ENCODE measurements at regions not wholly inside any gene's neighbourhood (a gene's known extent, or its start where the extent isn't known, plus 50 kb on each side); places are given as distances from the start of the nearest gene placed in this dataset.

GRCh38 chr6:22006795-22007194, 290.0 kb downstream of the PRL start:
- Histone ChIP-seq H3K4me1 (ENCODE audit: control extremely low read depth in 1 of 4, control insufficient read depth in 4 of 4, insufficient read depth in 4 of 4, low read length in 3 of 4) (no peaks in the 10 kb centered on the region), H3K27me3 (replicated peaks in 2 of 5; ENCODE audit: control insufficient read depth in 4 of 5, insufficient read depth in 5 of 5, low read length in 4 of 5) (no peaks in the 10 kb centered on the region), H3K4me3 (ENCODE audit: control insufficient read depth in 1 of 7, extremely low read depth in 1 of 7, insufficient read depth in 4 of 7, low read depth in 2 of 7, low read length in 6 of 7) (no peak overlapping the region), H3K36me3 (ENCODE audit: control insufficient read depth in 4 of 4, insufficient read depth in 4 of 4, low read length in 3 of 4) (peaks cover 0 to 5% (median 2%) of the 10 kb centered on the region in 4 experiments), H3K27ac (ENCODE audit: insufficient read depth in 1 of 2, low read depth in 1 of 2, low read length in 2 of 2, poor library complexity in 1 of 2, severe bottlenecking in 2 of 2) (no peak overlapping the region), H3K9me3 (ENCODE audit: control extremely low read depth in 1 of 5, control insufficient read depth in 4 of 5, insufficient read depth in 2 of 5, low read depth in 1 of 5, low read length in 4 of 5) (peaks cover 0 to 4% (median 1%) of the 10 kb centered on the region in 5 experiments)
- WGBS (ENCODE audit: insufficient coverage): 100% methylated on average over 2 of the region's 3 CpGs
- DNase-seq: no peak
- POLR2A ChIA-PET: no interaction called here
- CTCF ChIA-PET: interaction anchor here (1.2 kb wide), 1 partner anchor 152 kb away, joined by 3 read pairs; no protein-coding TSS in a partner anchor

DNA sequence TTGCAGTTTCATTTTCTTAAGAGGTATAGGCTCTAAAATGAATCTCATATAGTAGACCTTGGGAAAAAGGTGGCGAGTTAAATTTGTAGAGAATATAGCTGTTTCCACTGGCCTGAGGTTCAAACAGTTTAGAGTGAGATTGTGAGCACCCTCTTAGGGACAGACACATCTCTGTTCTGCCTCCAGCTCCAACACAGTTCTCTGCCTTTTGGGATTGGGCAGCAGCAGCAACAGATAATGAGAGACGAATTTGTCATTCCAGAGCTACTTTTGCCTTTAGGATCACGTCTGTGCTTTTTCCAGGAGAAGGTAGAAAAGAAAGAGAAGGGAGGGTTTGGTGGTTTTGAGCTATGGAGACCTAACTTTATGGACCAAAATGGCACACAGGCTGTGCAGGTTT, 289.4 kb downstream of the PRL start:
- no peak for DNase-seq
- Histone ChIP-seq H3K4me3 (ENCODE audit: control insufficient read depth in 1 of 7, extremely low read depth in 1 of 7, insufficient read depth in 4 of 7, low read depth in 2 of 7, low read length in 6 of 7) (no peak overlapping the region), H3K36me3 (ENCODE audit: control insufficient read depth in 4 of 4, insufficient read depth in 4 of 4, low read length in 3 of 4) (peaks cover 0 to 5% (median 2%) of the 10 kb centered on the region in 4 experiments), H3K27me3 (replicated peaks in 2 of 5; ENCODE audit: control insufficient read depth in 4 of 5, insufficient read depth in 5 of 5, low read length in 4 of 5) (no peaks in the 10 kb centered on the region), H3K4me1 (ENCODE audit: control extremely low read depth in 1 of 4, control insufficient read depth in 4 of 4, insufficient read depth in 4 of 4, low read length in 3 of 4) (no peaks in the 10 kb centered on the region), H3K9me3 (ENCODE audit: control extremely low read depth in 1 of 5, control insufficient read depth in 4 of 5, insufficient read depth in 2 of 5, low read depth in 1 of 5, low read length in 4 of 5) (peaks cover 0 to 4% (median 1%) of the 10 kb centered on the region in 5 experiments), H3K27ac (ENCODE audit: insufficient read depth in 1 of 2, low read depth in 1 of 2, low read length in 2 of 2, poor library complexity in 1 of 2, severe bottlenecking in 2 of 2) (no peak overlapping the region)
- ChIA-PET CTCF (interaction anchor here (1.2 kb wide), 1 partner anchor 151 kb away, joined by 3 read pairs; no protein-coding TSS in a partner anchor), POLR2A (no interaction called here)
- WGBS (ENCODE audit: insufficient coverage): 82% methylated on average over 2 of the region's 3 CpGs

- peaks cover 0 to 4% (median 1%) of the 10 kb centered on the region in 5 experiments for H3K9me3 ChIP-seq (ENCODE audit: control extremely low read depth in 1 of 5, control insufficient read depth in 4 of 5, insufficient read depth in 2 of 5, low read depth in 1 of 5, low read length in 4 of 5)
- no peaks in the 10 kb centered on the region for H3K27me3 ChIP-seq (replicated peaks in 2 of 5; ENCODE audit: control insufficient read depth in 4 of 5, insufficient read depth in 5 of 5, low read length in 4 of 5)
- H3K27ac ChIP-seq (ENCODE audit: insufficient read depth in 1 of 2, low read depth in 1 of 2, low read length in 2 of 2, poor library complexity in 1 of 2, severe bottlenecking in 2 of 2): no peak overlapping the region
- ChIA-PET POLR2A (no interaction called here), CTCF (interaction anchor here (1.1 kb wide), 1 partner anchor 9 kb away, joined by 4 read pairs; no protein-coding TSS in a partner anchor)
- H3K4me1 ChIP-seq (ENCODE audit: control extremely low read depth in 1 of 4, control insufficient read depth in 4 of 4, insufficient read depth in 4 of 4, low read length in 3 of 4): no peaks in the 10 kb centered on the region
- no peak for DNase-seq
- WGBS (ENCODE audit: insufficient coverage): 93% methylated on average over 3 of the region's 3 CpGs
- no peak overlapping the region for H3K4me3 ChIP-seq (ENCODE audit: control insufficient read depth in 1 of 7, extremely low read depth in 1 of 7, insufficient read depth in 4 of 7, low read depth in 2 of 7, low read length in 6 of 7)
- peaks cover 0 to 5% (median 2%) of the 10 kb centered on the region in 4 experiments for H3K36me3 ChIP-seq (ENCODE audit: control insufficient read depth in 4 of 4, insufficient read depth in 4 of 4, low read length in 3 of 4)
These were observed 288.5 kb downstream of the PRL start for GRCh38 chr6:22008248-22008836.

DNA sequence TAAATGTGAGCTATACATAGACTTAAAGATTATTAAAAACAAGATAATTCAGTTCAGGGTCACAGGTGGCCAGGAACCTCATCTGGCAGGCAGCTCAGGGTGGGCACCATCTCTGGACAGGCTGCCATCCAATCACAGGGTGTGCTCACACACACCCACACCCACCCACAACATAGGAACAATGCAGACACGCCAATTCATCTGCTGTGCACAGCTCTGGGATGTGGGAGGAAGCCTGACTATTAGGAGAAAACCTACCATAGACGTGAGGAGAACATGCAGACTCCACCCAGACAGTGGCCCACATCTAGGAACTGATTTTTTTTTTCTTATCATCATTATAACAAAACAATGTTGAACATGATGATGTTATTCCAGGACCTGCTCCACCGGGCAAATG, 286.7 kb downstream of the PRL start:
- H3K27me3 ChIP-seq (replicated peaks in 2 of 5; ENCODE audit: control insufficient read depth in 4 of 5, insufficient read depth in 5 of 5, low read length in 4 of 5): no peaks in the 10 kb centered on the region
- H3K4me1 ChIP-seq (ENCODE audit: control extremely low read depth in 1 of 4, control insufficient read depth in 4 of 4, insufficient read depth in 4 of 4, low read length in 3 of 4): no peaks in the 10 kb centered on the region
- no peak overlapping the region for H3K4me3 ChIP-seq (ENCODE audit: control insufficient read depth in 1 of 7, extremely low read depth in 1 of 7, insufficient read depth in 4 of 7, low read depth in 2 of 7, low read length in 6 of 7)
- POLR2A ChIA-PET: no interaction called here
- peaks cover 0 to 5% (median 1%) of the 10 kb centered on the region in 4 experiments for H3K36me3 ChIP-seq (ENCODE audit: control insufficient read depth in 4 of 4, insufficient read depth in 4 of 4, low read length in 3 of 4)
- H3K9me3 ChIP-seq (ENCODE audit: control extremely low read depth in 1 of 5, control insufficient read depth in 4 of 5, insufficient read depth in 2 of 5, low read depth in 1 of 5, low read length in 4 of 5): peaks cover 0 to 4% (median 1%) of the 10 kb centered on the region in 5 experiments
- DNase-seq: no peak
- WGBS (ENCODE audit: insufficient coverage): 93% methylated on average over 2 of the region's 3 CpGs
- H3K27ac ChIP-seq (ENCODE audit: insufficient read depth in 1 of 2, low read depth in 1 of 2, low read length in 2 of 2, poor library complexity in 1 of 2, severe bottlenecking in 2 of 2): no peak overlapping the region
- CTCF ChIA-PET: interaction anchor here (0.7 kb wide), 1 partner anchor 21 kb away, joined by 3 read pairs; no protein-coding TSS in a partner anchor

DNA sequence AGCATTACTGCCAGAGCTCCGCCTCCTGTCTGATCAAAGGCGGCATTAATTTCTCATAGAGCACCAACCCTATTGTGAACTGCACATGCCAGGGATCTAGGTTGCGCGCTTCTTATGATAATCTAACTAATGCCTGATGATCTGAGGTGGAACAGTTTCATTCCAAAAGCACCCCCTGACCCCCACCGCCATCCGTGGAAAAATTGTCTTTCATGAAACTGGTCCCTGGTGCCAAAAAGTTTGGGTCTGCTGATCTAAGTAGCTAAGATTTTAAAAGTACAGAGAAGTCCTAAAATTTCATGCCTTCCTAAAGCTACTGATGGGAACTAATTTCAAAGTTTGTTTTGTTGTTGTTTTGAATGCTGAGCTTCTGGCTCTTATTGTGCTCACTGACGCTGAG, 281.6 kb downstream of the PRL start:
- no peaks in the 10 kb centered on the region for H3K27me3 ChIP-seq (replicated peaks in 2 of 5; ENCODE audit: control insufficient read depth in 4 of 5, insufficient read depth in 5 of 5, low read length in 4 of 5)
- H3K27ac ChIP-seq (ENCODE audit: insufficient read depth in 1 of 2, low read depth in 1 of 2, low read length in 2 of 2, poor library complexity in 1 of 2, severe bottlenecking in 2 of 2): no peak overlapping the region
- no peak overlapping the region for H3K4me3 ChIP-seq (ENCODE audit: control insufficient read depth in 1 of 7, extremely low read depth in 1 of 7, insufficient read depth in 4 of 7, low read depth in 2 of 7, low read length in 6 of 7)
- no peaks in the 10 kb centered on the region for H3K9me3 ChIP-seq (ENCODE audit: control extremely low read depth in 1 of 5, control insufficient read depth in 4 of 5, insufficient read depth in 2 of 5, low read depth in 1 of 5, low read length in 4 of 5)
- H3K36me3 ChIP-seq (ENCODE audit: control insufficient read depth in 4 of 4, insufficient read depth in 4 of 4, low read length in 3 of 4): peaks cover 0 to 6% (median 1%) of the 10 kb centered on the region in 4 experiments
- no peak for DNase-seq
- H3K4me1 ChIP-seq (ENCODE audit: control extremely low read depth in 1 of 4, control insufficient read depth in 4 of 4, insufficient read depth in 4 of 4, low read length in 3 of 4): peaks cover 0 to 3% (median 0%) of the 10 kb centered on the region in 4 experiments
- POLR2A ChIA-PET: interaction anchor here (0.8 kb wide), 1 partner anchor 27 kb away, joined by 6 read pairs; no protein-coding TSS in a partner anchor
- 99% methylated on average over 6 of the region's 7 CpGs for WGBS (ENCODE audit: insufficient coverage)
- CTCF ChIA-PET: interaction anchor here (0.6 to 1.6 kb wide), 2 partner anchors 13 to 354 kb away, joined by 4 to 6 read pairs; no protein-coding TSS in a partner anchor

- ChIA-PET CTCF (interaction anchor here (1.6 kb wide), 1 partner anchor 14 kb away, joined by 6 read pairs; no protein-coding TSS in a partner anchor), POLR2A (interaction anchor here (0.8 kb wide), 1 partner anchor 27 kb away, joined by 6 read pairs; no protein-coding TSS in a partner anchor)
- no peak for DNase-seq
- Histone ChIP-seq H3K27ac (ENCODE audit: insufficient read depth in 1 of 2, low read depth in 1 of 2, low read length in 2 of 2, poor library complexity in 1 of 2, severe bottlenecking in 2 of 2) (no peak overlapping the region), H3K27me3 (replicated peaks in 2 of 5; ENCODE audit: control insufficient read depth in 4 of 5, insufficient read depth in 5 of 5, low read length in 4 of 5) (no peaks in the 10 kb centered on the region), H3K4me3 (ENCODE audit: control insufficient read depth in 1 of 7, extremely low read depth in 1 of 7, insufficient read depth in 4 of 7, low read depth in 2 of 7, low read length in 6 of 7) (no peak overlapping the region), H3K4me1 (ENCODE audit: control extremely low read depth in 1 of 4, control insufficient read depth in 4 of 4, insufficient read depth in 4 of 4, low read length in 3 of 4) (peaks cover 0 to 4% (median 2%) of the 10 kb centered on the region in 4 experiments), H3K9me3 (ENCODE audit: control extremely low read depth in 1 of 5, control insufficient read depth in 4 of 5, insufficient read depth in 2 of 5, low read depth in 1 of 5, low read length in 4 of 5) (no peaks in the 10 kb centered on the region), H3K36me3 (ENCODE audit: control insufficient read depth in 4 of 4, insufficient read depth in 4 of 4, low read length in 3 of 4) (peaks cover 0 to 4% (median 2%) of the 10 kb centered on the region in 4 experiments)
- no CpG with 5 or more reads among the region's 5 CpGs for WGBS (ENCODE audit: insufficient coverage)
These were observed 280.9 kb downstream of the PRL start for GRCh38 chr6:22015944-22016343.

DNA sequence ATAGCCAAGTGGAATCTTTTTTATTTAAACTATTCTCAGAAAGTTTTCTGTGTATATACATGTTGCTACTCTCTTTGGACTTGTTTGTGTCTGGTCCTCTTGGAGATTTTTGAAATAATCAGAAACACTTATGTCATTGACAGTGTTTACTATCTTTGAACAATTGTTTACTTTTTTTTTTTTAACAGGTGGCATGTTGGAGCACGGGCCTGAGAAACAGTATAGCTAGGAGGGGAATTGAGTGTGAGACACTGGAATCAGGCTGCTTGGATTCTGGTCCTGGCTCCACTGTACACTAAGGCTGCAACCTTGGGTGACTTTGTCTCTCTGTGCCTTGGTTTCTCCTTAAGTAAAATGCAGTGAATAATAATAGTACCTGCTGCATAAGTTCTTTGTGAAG, 279.6 kb downstream of the PRL start:
- DNase-seq: no peak
- Histone ChIP-seq H3K9me3 (ENCODE audit: control extremely low read depth in 1 of 5, control insufficient read depth in 4 of 5, insufficient read depth in 2 of 5, low read depth in 1 of 5, low read length in 4 of 5) (peaks cover 0 to 3% (median 0%) of the 10 kb centered on the region in 5 experiments), H3K4me3 (ENCODE audit: control insufficient read depth in 1 of 7, extremely low read depth in 1 of 7, insufficient read depth in 4 of 7, low read depth in 2 of 7, low read length in 6 of 7) (no peak overlapping the region), H3K27ac (ENCODE audit: insufficient read depth in 1 of 2, low read depth in 1 of 2, low read length in 2 of 2, poor library complexity in 1 of 2, severe bottlenecking in 2 of 2) (no peak overlapping the region), H3K36me3 (ENCODE audit: control insufficient read depth in 4 of 4, insufficient read depth in 4 of 4, low read length in 3 of 4) (peaks cover 0 to 15% (median 4%) of the 10 kb centered on the region in 4 experiments), H3K27me3 (replicated peaks in 2 of 5; ENCODE audit: control insufficient read depth in 4 of 5, insufficient read depth in 5 of 5, low read length in 4 of 5) (no peaks in the 10 kb centered on the region), H3K4me1 (ENCODE audit: control extremely low read depth in 1 of 4, control insufficient read depth in 4 of 4, insufficient read depth in 4 of 4, low read length in 3 of 4) (peaks cover 0 to 6% (median 2%) of the 10 kb centered on the region in 4 experiments)
- WGBS (ENCODE audit: insufficient coverage): 100% methylated on average over 1 of the region's 1 CpG
- ChIA-PET POLR2A (interaction anchor here (0.6 kb wide), 1 partner anchor 311 kb away, joined by 4 read pairs; no protein-coding TSS in a partner anchor), CTCF (interaction anchor here (0.5 to 1.4 kb wide), 2 partner anchors 21 to 27 kb away, joined by 3 read pairs; no protein-coding TSS in a partner anchor)
